Keratinocyte (primary cell): ENCODE measurements at regions not wholly inside any gene's neighbourhood (a gene's known extent, or its start where the extent isn't known, plus 50 kb on each side); places are given as distances from the start of the nearest gene placed in this dataset.

Experiments
- DNase-seq: peaks from one replicate; pipeline ENCODE4 v3.0.0-alpha.2; 2011; ENCODE audit warnings: low read depth, missing footprints, low spot score
- FAIRE-seq: peaks from 2 replicates; lab custom pipeline; 2011; peaks lifted over from hg19 to GRCh38; lab: Jason Lieb, UNC
- H2AFZ ChIP-seq: 2 replicates; pipeline ENCODE4 v1.6.0; 2012; ENCODE audit warnings: low read length, control low read depth, inconsistent platforms; ENCODE audit not compliant: control insufficient read depth
- H3K27ac ChIP-seq: 2 replicates; pipeline ENCODE4 v1.5.1; 2011; ENCODE audit warnings: low read length; ENCODE audit not compliant: control insufficient read depth, insufficient read depth
- H3K27me3 ChIP-seq: 3 replicates; pipeline ENCODE4 v1.6.0; 2011; ENCODE audit warnings: low read length; ENCODE audit not compliant: control insufficient read depth, insufficient read depth; ENCODE audit errors: extremely low read depth
- H3K36me3 ChIP-seq, 2 experiments: 2 replicates in 1 of 2; 3 replicates in 1 of 2; pipeline ENCODE4 v1.5.1; 2011; ENCODE audit warnings: low read length in 2 of 2, mild to moderate bottlenecking in 1 of 2; ENCODE audit not compliant: control insufficient read depth in 2 of 2, insufficient read depth in 2 of 2; ENCODE audit errors: extremely low read depth in 1 of 2
- H3K4me1 ChIP-seq: 3 replicates; pipeline ENCODE4 v1.5.1; 2011; ENCODE audit warnings: low read length; ENCODE audit not compliant: control insufficient read depth, insufficient read depth; ENCODE audit errors: extremely low read depth
- H3K4me2 ChIP-seq: 3 replicates; pipeline ENCODE4 v1.6.0; 2011; ENCODE audit warnings: low read depth, low read length; ENCODE audit not compliant: control insufficient read depth, insufficient read depth; ENCODE audit errors: extremely low read depth
- H3K4me3 ChIP-seq, 3 experiments: fragments of 200-600 bp in 1 of 3; sonication (generic) in 1 of 3; 2 replicates in 2 of 3; 3 replicates in 1 of 3; pipeline ENCODE4 v1.5.1; 2011 to 2016; ENCODE audit warnings: low read length in 3 of 3, mild to moderate bottlenecking in 3 of 3, control low read depth in 2 of 3, inconsistent platforms in 1 of 3, low read depth in 1 of 3, mixed read lengths in 1 of 3, mixed run types in 1 of 3, moderate library complexity in 1 of 3; ENCODE audit not compliant: control insufficient read depth in 2 of 3, insufficient read depth in 2 of 3; ENCODE audit errors: extremely low read depth in 1 of 3
- H3K79me2 ChIP-seq: 2 replicates; pipeline ENCODE4 v1.6.0; 2012; ENCODE audit warnings: low read length; ENCODE audit not compliant: control insufficient read depth, insufficient read depth
- H3K9ac ChIP-seq: 3 replicates; pipeline ENCODE4 v1.6.0; 2011; ENCODE audit warnings: low read length; ENCODE audit not compliant: control insufficient read depth, insufficient read depth; ENCODE audit errors: extremely low read depth
- H3K9me1 ChIP-seq: 3 replicates; pipeline ENCODE4 v1.6.0; 2011; ENCODE audit warnings: low read length; ENCODE audit not compliant: control insufficient read depth, insufficient read depth; ENCODE audit errors: extremely low read depth
- H3K9me3 ChIP-seq: 2 replicates; pipeline ENCODE4 v1.5.1; 2012; ENCODE audit warnings: low read depth, low read length; ENCODE audit not compliant: control insufficient read depth
- H4K20me1 ChIP-seq: 3 replicates; pipeline ENCODE4 v1.6.0; 2011; ENCODE audit warnings: low read length; ENCODE audit not compliant: control insufficient read depth, insufficient read depth; ENCODE audit errors: extremely low read depth
- CTCF ChIP-seq, 3 experiments: IDR thresholded peaks in 1 of 3; conservative IDR thresholded peaks in 1 of 3; optimal IDR thresholded peaks in 1 of 3; 2 replicates in 2 of 3; 3 replicates in 1 of 3; pipeline versions ENCODE3 to v1.5.1; 2011; ENCODE audit warnings: low read length in 3 of 3, mild to moderate bottlenecking in 3 of 3, moderate library complexity in 2 of 3, control low read depth in 1 of 3, inconsistent platforms in 1 of 3; ENCODE audit not compliant: insufficient read depth in 2 of 3; ENCODE audit errors: extremely low read depth in 1 of 3
- EZH2 ChIP-seq: IDR thresholded peaks from one replicate; pipeline ENCODE4 v1.6.1; 2012; ENCODE audit warnings: inconsistent platforms, mild to moderate bottlenecking, low read length, moderate library complexity
- dilution Hi-C: fragments of 300-500 bp; cut with MboI; formaldehyde crosslinking; loops from one replicate; pipeline ENCODE4 v1.7.0; 2020; ENCODE audit warnings: low sequenced_read_pairs; ENCODE audit not compliant: extremely low pct_ligation_motif_present

GRCh38 chr9:74330487-74331214 is 166.5 kb upstream of the RORB start:
- H3K9ac ChIP-seq, result no peak overlapping the region
- no peaks in the 10 kb centered on the region for H3K36me3 ChIP-seq
- H3K79me2 ChIP-seq, result no peaks in the 10 kb centered on the region
- no peak for TF ChIP-seq EZH2
- TF ChIP-seq CTCF (optimal IDR thresholded peaks at IDR 0.05 in 1 of 3, IDR thresholded peaks at IDR 0.05 in 1 of 3, conservative IDR thresholded peaks at IDR 0.05 in 1 of 3; ENCODE audit: extremely low read depth in 1 of 3, insufficient read depth in 2 of 3, low read length in 3 of 3), result no peak
- no peaks in the 10 kb centered on the region for H4K20me1 ChIP-seq
- DNase-seq (no peak), FAIRE-seq (no peak)
- no peak overlapping the region for H3K4me3 ChIP-seq
- no peaks in the 10 kb centered on the region for H3K4me1 ChIP-seq
- dilution Hi-C loops, result no loop called here
- H3K27ac ChIP-seq, result no peak overlapping the region
- no peak overlapping the region for H2AFZ ChIP-seq
- no peaks in the 10 kb centered on the region for H3K9me1 ChIP-seq
- H3K27me3 ChIP-seq, result no peaks in the 10 kb centered on the region
- no peak overlapping the region for H3K4me2 ChIP-seq
- no peaks in the 10 kb centered on the region for H3K9me3 ChIP-seq

DNA sequence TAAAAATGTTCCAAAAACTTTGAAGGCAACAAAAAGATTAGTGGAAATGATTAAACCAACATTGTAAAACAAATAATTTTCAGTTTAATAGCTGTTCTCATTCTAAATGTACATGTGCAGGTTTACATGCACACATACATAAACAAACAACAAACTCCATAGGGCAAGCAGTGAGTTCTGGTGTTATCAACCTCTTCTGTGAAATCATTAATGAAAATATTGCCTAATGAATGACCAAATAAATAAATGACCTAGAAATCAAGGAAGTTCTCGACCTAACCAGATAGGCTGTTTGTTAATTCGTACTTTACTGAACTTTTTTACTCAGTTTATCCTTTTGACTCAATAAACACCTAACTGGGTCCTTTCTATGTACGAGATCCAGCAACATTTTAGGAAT is 165.5 kb upstream of the RORB start:
- dilution Hi-C loops, result no loop called here
- Histone ChIP-seq H3K4me3 (no peak overlapping the region), H4K20me1 (no peaks in the 10 kb centered on the region), H3K9me1 (no peaks in the 10 kb centered on the region), H3K9me3 (no peaks in the 10 kb centered on the region), H3K27ac (no peak overlapping the region), H3K4me1 (no peaks in the 10 kb centered on the region), H2AFZ (no peak overlapping the region), H3K4me2 (no peak overlapping the region), H3K27me3 (no peaks in the 10 kb centered on the region), H3K79me2 (no peaks in the 10 kb centered on the region), H3K9ac (no peak overlapping the region), H3K36me3 (no peaks in the 10 kb centered on the region)
- FAIRE-seq, result no peak
- no peak for DNase-seq
- no peak for TF ChIP-seq CTCF (optimal IDR thresholded peaks at IDR 0.05 in 1 of 3, IDR thresholded peaks at IDR 0.05 in 1 of 3, conservative IDR thresholded peaks at IDR 0.05 in 1 of 3; ENCODE audit: extremely low read depth in 1 of 3, insufficient read depth in 2 of 3, low read length in 3 of 3)
- no peak for TF ChIP-seq EZH2
